ENCODE measurements at regions not wholly inside any gene's neighbourhood (a gene's known extent, or its start where the extent isn't known, plus 50 kb on each side); places are given as distances from the start of the nearest gene placed in this dataset.

- H3K27me3 ChIP-seq (ENCODE audit: control insufficient read depth, insufficient read depth, low read length, poor library complexity, severe bottlenecking): no peaks in the 10 kb centered on the region
- H3K36me3 ChIP-seq (ENCODE audit: control insufficient read depth, insufficient read depth, low read length): no peaks in the 10 kb centered on the region
- H3K9me3 ChIP-seq (ENCODE audit: control insufficient read depth, low read length): no peaks in the 10 kb centered on the region
- H3K4me1 ChIP-seq (ENCODE audit: control insufficient read depth, insufficient read depth, low read length): no peaks in the 10 kb centered on the region
- WGBS, 2 experiments: 47 to 100% methylated on average over 1 to 2 of the region's 2 CpGs
- H3K4me3 ChIP-seq (ENCODE audit: insufficient read depth, low read depth, low read length): no peak overlapping the region
- no peak overlapping the region for H3K27ac ChIP-seq (ENCODE audit: insufficient read depth, low read depth, low read length, poor library complexity, severe bottlenecking)
These were observed 1474.1 kb upstream of the SLC39A10 start for GRCh38 chr2:194182888-194183287.

- WGBS, 2 experiments: 96% methylated on average over 22 of the region's 22 CpGs
- Histone ChIP-seq H3K9me3 (ENCODE audit: control insufficient read depth, low read length) (no peaks in the 10 kb centered on the region), H3K27ac (ENCODE audit: insufficient read depth, low read depth, low read length, poor library complexity, severe bottlenecking) (no peak overlapping the region), H3K36me3 (ENCODE audit: control insufficient read depth, insufficient read depth, low read length) (no peaks in the 10 kb centered on the region), H3K4me3 (ENCODE audit: insufficient read depth, low read depth, low read length) (no peak overlapping the region), H3K4me1 (ENCODE audit: control insufficient read depth, insufficient read depth, low read length) (no peaks in the 10 kb centered on the region), H3K27me3 (ENCODE audit: control insufficient read depth, insufficient read depth, low read length, poor library complexity, severe bottlenecking) (no peaks in the 10 kb centered on the region)
These were observed 1480.9 kb upstream of the SLC39A10 start for GRCh38 chr2:194176134-194176533.

DNA sequence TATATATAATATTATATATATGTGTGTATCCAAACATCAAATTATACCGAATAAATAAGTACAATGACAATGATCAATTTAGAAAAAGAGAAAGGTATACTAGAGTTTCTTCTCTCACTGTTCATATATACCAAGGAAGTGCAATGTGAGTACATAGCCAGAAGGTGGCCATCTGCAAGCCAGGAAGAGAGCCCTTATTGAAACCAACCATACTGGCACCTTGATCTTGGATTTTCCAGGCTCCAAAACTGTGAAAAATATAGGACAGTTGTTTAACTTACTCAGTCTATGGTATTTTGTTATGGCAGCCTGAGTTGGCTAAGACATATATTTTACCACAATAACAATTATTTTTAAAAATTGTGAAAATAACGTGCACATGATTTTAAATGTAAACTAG is 1490.2 kb upstream of the SLC39A10 start:
- Histone ChIP-seq H3K27me3 (ENCODE audit: control insufficient read depth, insufficient read depth, low read length, poor library complexity, severe bottlenecking) (no peaks in the 10 kb centered on the region), H3K4me1 (ENCODE audit: control insufficient read depth, insufficient read depth, low read length) (no peaks in the 10 kb centered on the region), H3K4me3 (ENCODE audit: insufficient read depth, low read depth, low read length) (no peak overlapping the region), H3K9me3 (ENCODE audit: control insufficient read depth, low read length) (no peaks in the 10 kb centered on the region), H3K27ac (ENCODE audit: insufficient read depth, low read depth, low read length, poor library complexity, severe bottlenecking) (no peak overlapping the region), H3K36me3 (ENCODE audit: control insufficient read depth, insufficient read depth, low read length) (no peaks in the 10 kb centered on the region)
- WGBS, 2 experiments: no CpG with 5 or more reads among the region's 2 CpGs

DNA sequence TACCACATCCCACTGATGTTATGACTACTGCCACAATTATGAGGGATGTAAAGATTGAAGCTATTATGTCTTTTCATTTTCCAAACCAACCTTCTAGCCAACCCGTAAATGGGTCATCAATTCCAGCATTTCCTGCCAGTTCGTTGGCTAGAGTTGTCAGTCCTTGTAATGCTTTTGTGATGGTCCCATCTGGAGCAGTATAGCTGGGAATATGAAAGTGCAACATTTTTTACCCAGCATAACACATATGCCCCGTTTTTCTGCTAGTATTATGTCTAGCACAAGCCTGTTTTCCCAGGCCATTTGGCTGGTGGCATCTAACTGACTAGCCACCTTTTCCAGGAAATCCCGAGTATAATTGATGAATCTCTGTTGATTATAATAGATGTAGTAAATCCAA is 1501.6 kb upstream of the SLC39A10 start:
- H3K36me3 ChIP-seq (ENCODE audit: control insufficient read depth, insufficient read depth, low read length): no peaks in the 10 kb centered on the region
- no peaks in the 10 kb centered on the region for H3K9me3 ChIP-seq (ENCODE audit: control insufficient read depth, low read length)
- no peaks in the 10 kb centered on the region for H3K27me3 ChIP-seq (ENCODE audit: control insufficient read depth, insufficient read depth, low read length, poor library complexity, severe bottlenecking)
- no peak overlapping the region for H3K27ac ChIP-seq (ENCODE audit: insufficient read depth, low read depth, low read length, poor library complexity, severe bottlenecking)
- WGBS, 2 experiments: 95 to 97% methylated on average over 3 to 4 of the region's 4 CpGs
- H3K4me3 ChIP-seq (ENCODE audit: insufficient read depth, low read depth, low read length): no peak overlapping the region
- no peaks in the 10 kb centered on the region for H3K4me1 ChIP-seq (ENCODE audit: control insufficient read depth, insufficient read depth, low read length)

GRCh38 chr2:194151231-194151630 is 1505.8 kb upstream of the SLC39A10 start:
- no peaks in the 10 kb centered on the region for H3K36me3 ChIP-seq (ENCODE audit: control insufficient read depth, insufficient read depth, low read length)
- no peak overlapping the region for H3K4me3 ChIP-seq (ENCODE audit: insufficient read depth, low read depth, low read length)
- 86 to 100% methylated on average over 1 of the region's 1 CpG for WGBS, 2 experiments
- H3K9me3 ChIP-seq (ENCODE audit: control insufficient read depth, low read length): no peaks in the 10 kb centered on the region
- H3K27ac ChIP-seq (ENCODE audit: insufficient read depth, low read depth, low read length, poor library complexity, severe bottlenecking): no peak overlapping the region
- H3K27me3 ChIP-seq (ENCODE audit: control insufficient read depth, insufficient read depth, low read length, poor library complexity, severe bottlenecking): no peaks in the 10 kb centered on the region
- H3K4me1 ChIP-seq (ENCODE audit: control insufficient read depth, insufficient read depth, low read length): no peaks in the 10 kb centered on the region

GRCh38 chr2:194135463-194135862 is 1521.6 kb upstream of the SLC39A10 start:
- H3K4me3 ChIP-seq (ENCODE audit: insufficient read depth, low read depth, low read length): no peak overlapping the region
- no peaks in the 10 kb centered on the region for H3K4me1 ChIP-seq (ENCODE audit: control insufficient read depth, insufficient read depth, low read length)
- no peaks in the 10 kb centered on the region for H3K9me3 ChIP-seq (ENCODE audit: control insufficient read depth, low read length)
- H3K36me3 ChIP-seq (ENCODE audit: control insufficient read depth, insufficient read depth, low read length): no peaks in the 10 kb centered on the region
- no peak overlapping the region for H3K27ac ChIP-seq (ENCODE audit: insufficient read depth, low read depth, low read length, poor library complexity, severe bottlenecking)
- no peaks in the 10 kb centered on the region for H3K27me3 ChIP-seq (ENCODE audit: control insufficient read depth, insufficient read depth, low read length, poor library complexity, severe bottlenecking)
- WGBS, 2 experiments: 94 to 95% methylated on average over 8 of the region's 8 CpGs

- WGBS, 2 experiments: 90 to 96% methylated on average over 4 of the region's 4 CpGs
- Histone ChIP-seq H3K27me3 (ENCODE audit: control insufficient read depth, insufficient read depth, low read length, poor library complexity, severe bottlenecking) (no peaks in the 10 kb centered on the region), H3K4me1 (ENCODE audit: control insufficient read depth, insufficient read depth, low read length) (no peaks in the 10 kb centered on the region), H3K4me3 (ENCODE audit: insufficient read depth, low read depth, low read length) (no peak overlapping the region), H3K27ac (ENCODE audit: insufficient read depth, low read depth, low read length, poor library complexity, severe bottlenecking) (no peak overlapping the region), H3K9me3 (ENCODE audit: control insufficient read depth, low read length) (no peaks in the 10 kb centered on the region), H3K36me3 (ENCODE audit: control insufficient read depth, insufficient read depth, low read length) (no peaks in the 10 kb centered on the region)
These were observed 1528.2 kb upstream of the SLC39A10 start for GRCh38 chr2:194128810-194129209.

GRCh38 chr2:194126418-194126817 is 1530.6 kb upstream of the SLC39A10 start:
- 97 to 100% methylated on average over 2 to 3 of the region's 3 CpGs for WGBS, 2 experiments
- Histone ChIP-seq H3K27me3 (ENCODE audit: control insufficient read depth, insufficient read depth, low read length, poor library complexity, severe bottlenecking) (no peaks in the 10 kb centered on the region), H3K36me3 (ENCODE audit: control insufficient read depth, insufficient read depth, low read length) (no peaks in the 10 kb centered on the region), H3K4me1 (ENCODE audit: control insufficient read depth, insufficient read depth, low read length) (no peaks in the 10 kb centered on the region), H3K27ac (ENCODE audit: insufficient read depth, low read depth, low read length, poor library complexity, severe bottlenecking) (no peak overlapping the region), H3K9me3 (ENCODE audit: control insufficient read depth, low read length) (no peaks in the 10 kb centered on the region), H3K4me3 (ENCODE audit: insufficient read depth, low read depth, low read length) (no peak overlapping the region)

DNA sequence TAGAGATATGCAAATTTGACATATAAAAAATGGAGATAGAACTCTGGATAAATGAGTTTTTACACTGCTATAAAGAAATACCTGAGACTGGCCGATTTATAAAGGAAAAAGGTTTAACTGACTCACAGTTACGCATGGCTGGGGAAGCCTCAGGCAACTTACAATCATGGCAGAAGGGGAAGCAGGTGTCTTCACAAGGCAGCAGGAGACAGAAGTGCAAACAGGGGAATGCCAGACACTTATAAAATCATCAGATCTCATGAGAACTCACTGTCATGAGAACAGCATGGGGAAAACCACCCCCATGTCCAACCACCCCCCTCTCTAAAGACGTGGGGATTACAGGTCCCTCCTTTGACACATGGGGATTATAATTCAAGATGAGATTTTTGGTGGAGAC is 1540.2 kb upstream of the SLC39A10 start:
- Histone ChIP-seq H3K4me3 (ENCODE audit: insufficient read depth, low read depth, low read length) (no peak overlapping the region), H3K4me1 (ENCODE audit: control insufficient read depth, insufficient read depth, low read length) (no peaks in the 10 kb centered on the region), H3K27ac (ENCODE audit: insufficient read depth, low read depth, low read length, poor library complexity, severe bottlenecking) (no peak overlapping the region), H3K27me3 (ENCODE audit: control insufficient read depth, insufficient read depth, low read length, poor library complexity, severe bottlenecking) (no peaks in the 10 kb centered on the region), H3K36me3 (ENCODE audit: control insufficient read depth, insufficient read depth, low read length) (no peaks in the 10 kb centered on the region), H3K9me3 (ENCODE audit: control insufficient read depth, low read length) (no peaks in the 10 kb centered on the region)
- WGBS, 2 experiments: 91 to 95% methylated on average over 2 of the region's 3 CpGs

GRCh38 chr2:194105358-194105757 is 1551.7 kb upstream of the SLC39A10 start:
- H3K27me3 ChIP-seq (ENCODE audit: control insufficient read depth, insufficient read depth, low read length, poor library complexity, severe bottlenecking): no peaks in the 10 kb centered on the region
- no peak overlapping the region for H3K4me3 ChIP-seq (ENCODE audit: insufficient read depth, low read depth, low read length)
- no peak overlapping the region for H3K27ac ChIP-seq (ENCODE audit: insufficient read depth, low read depth, low read length, poor library complexity, severe bottlenecking)
- H3K9me3 ChIP-seq (ENCODE audit: control insufficient read depth, low read length): no peaks in the 10 kb centered on the region
- no peaks in the 10 kb centered on the region for H3K4me1 ChIP-seq (ENCODE audit: control insufficient read depth, insufficient read depth, low read length)
- no peaks in the 10 kb centered on the region for H3K36me3 ChIP-seq (ENCODE audit: control insufficient read depth, insufficient read depth, low read length)
- WGBS, 2 experiments: 100% methylated on average over 1 of the region's 1 CpG

- H3K36me3 ChIP-seq (ENCODE audit: control insufficient read depth, insufficient read depth, low read length): no peaks in the 10 kb centered on the region
- H3K4me1 ChIP-seq (ENCODE audit: control insufficient read depth, insufficient read depth, low read length): no peaks in the 10 kb centered on the region
- H3K27ac ChIP-seq (ENCODE audit: insufficient read depth, low read depth, low read length, poor library complexity, severe bottlenecking): no peak overlapping the region
These were observed 1552.3 kb upstream of the SLC39A10 start for GRCh38 chr2:194104687-194105086.

More at GRCh38 chr2:194104687-194105086, 1552.3 kb upstream of the SLC39A10 start:
- no peak overlapping the region for H3K4me3 ChIP-seq (ENCODE audit: insufficient read depth, low read depth, low read length)
- H3K9me3 ChIP-seq (ENCODE audit: control insufficient read depth, low read length): no peaks in the 10 kb centered on the region
- no peaks in the 10 kb centered on the region for H3K27me3 ChIP-seq (ENCODE audit: control insufficient read depth, insufficient read depth, low read length, poor library complexity, severe bottlenecking)
